ENCODE measurements at regions not wholly inside any gene's neighbourhood (a gene's known extent, or its start where the extent isn't known, plus 50 kb on each side); places are given as distances from the start of the nearest gene placed in this dataset.

DNA sequence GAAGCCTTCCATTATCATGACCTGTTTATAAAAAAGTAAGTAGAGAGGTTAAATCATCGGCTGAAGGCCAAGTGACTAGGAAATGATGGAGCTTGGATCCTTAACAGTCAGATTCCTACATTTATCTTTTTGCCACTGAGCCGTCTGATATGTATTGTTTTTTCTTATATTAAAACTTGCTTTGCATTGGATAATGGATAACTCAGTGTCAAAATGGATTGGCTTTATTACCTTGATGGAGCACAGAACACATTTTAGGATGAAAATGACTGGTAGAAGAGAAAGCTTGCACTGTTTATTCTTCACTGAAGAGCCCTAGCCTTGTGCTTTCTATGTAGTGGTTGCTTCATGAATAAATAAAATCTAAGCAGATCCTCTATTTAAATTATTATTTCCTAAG is 54.2 kb upstream of the TSPAN5 start:
- Mint-ChIP-seq H3K27ac (no peak overlapping the region), H3K27me3 (ENCODE audit: low read depth, poor library complexity) (peaks cover 4% of the 10 kb centered on the region), H3K9me3 (peaks cover 18% of the 10 kb centered on the region), H3K4me1 (peaks cover 6% of the 10 kb centered on the region), H3K36me3 (ENCODE audit: low read depth) (peaks cover 10% of the 10 kb centered on the region), H3K4me3 (no peak overlapping the region)
- TF ChIP-seq, protein P1, sequence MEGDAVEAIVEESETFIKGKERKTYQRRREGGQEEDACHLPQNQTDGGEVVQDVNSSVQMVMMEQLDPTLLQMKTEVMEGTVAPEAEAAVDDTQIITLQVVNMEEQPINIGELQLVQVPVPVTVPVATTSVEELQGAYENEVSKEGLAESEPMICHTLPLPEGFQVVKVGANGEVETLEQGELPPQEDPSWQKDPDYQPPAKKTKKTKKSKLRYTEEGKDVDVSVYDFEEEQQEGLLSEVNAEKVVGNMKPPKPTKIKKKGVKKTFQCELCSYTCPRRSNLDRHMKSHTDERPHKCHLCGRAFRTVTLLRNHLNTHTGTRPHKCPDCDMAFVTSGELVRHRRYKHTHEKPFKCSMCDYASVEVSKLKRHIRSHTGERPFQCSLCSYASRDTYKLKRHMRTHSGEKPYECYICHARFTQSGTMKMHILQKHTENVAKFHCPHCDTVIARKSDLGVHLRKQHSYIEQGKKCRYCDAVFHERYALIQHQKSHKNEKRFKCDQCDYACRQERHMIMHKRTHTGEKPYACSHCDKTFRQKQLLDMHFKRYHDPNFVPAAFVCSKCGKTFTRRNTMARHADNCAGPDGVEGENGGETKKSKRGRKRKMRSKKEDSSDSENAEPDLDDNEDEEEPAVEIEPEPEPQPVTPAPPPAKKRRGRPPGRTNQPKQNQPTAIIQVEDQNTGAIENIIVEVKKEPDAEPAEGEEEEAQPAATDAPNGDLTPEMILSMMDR (IDR thresholded peaks at IDR 0.05): no peak
- no peak for DNase-seq

DNA sequence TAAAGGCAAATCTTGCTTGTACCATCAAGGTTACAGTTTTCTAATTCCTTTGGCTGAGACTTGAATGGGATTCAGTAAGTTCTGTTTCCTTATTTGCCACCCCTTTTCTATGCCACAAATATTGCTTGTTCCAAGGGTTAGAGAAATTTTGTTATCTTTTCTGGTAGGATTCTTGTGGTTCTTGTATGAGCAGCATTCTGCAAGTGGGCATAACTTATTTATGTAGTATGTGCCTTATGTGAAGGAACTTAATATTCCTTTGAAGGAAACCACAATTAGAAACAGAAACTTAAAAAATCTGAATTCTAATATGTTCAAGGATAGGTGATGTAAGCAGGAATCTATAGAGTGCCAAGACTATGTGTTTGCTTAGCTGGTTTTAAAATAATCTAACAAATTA is 53.1 kb upstream of the TSPAN5 start:
- DNase-seq: no peak
- Mint-ChIP-seq H3K27ac (no peak overlapping the region), H3K9me3 (peaks cover 24% of the 10 kb centered on the region), H3K4me1 (no peaks in the 10 kb centered on the region), H3K27me3 (ENCODE audit: low read depth, poor library complexity) (peaks cover 4% of the 10 kb centered on the region), H3K4me3 (no peak overlapping the region), H3K36me3 (ENCODE audit: low read depth) (peaks cover 10% of the 10 kb centered on the region)
- TF ChIP-seq, protein P1 (IDR thresholded peaks at IDR 0.05): no peak

DNA sequence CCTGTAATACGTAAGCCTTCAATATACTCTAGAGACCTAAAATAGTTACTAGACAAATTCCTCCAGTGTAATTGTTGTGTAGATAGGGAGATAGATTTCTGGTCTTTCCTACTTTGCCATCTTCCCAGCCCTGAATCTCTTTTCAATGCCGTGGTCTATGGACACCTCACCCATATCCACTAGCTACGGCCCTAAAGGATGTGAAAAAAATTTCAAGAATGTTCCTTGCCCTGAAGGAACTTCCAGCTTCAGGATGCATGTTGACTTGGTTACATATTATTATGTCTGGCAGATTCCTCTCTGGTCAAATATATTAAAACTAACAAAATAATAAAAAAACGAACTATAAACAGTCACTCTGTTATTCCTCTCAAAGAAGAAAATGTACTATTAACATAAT is 52.4 kb upstream of the TSPAN5 start:
- peaks cover 10% of the 10 kb centered on the region for H3K36me3 Mint-ChIP-seq (ENCODE audit: low read depth)
- TF ChIP-seq, protein P1 (IDR thresholded peaks at IDR 0.05): no peak
- DNase-seq: no peak
- H3K4me3 Mint-ChIP-seq: no peak overlapping the region
- H3K9me3 Mint-ChIP-seq: peaks cover 31% of the 10 kb centered on the region
- H3K27ac Mint-ChIP-seq: no peak overlapping the region
- H3K27me3 Mint-ChIP-seq (ENCODE audit: low read depth, poor library complexity): peaks cover 4% of the 10 kb centered on the region
- H3K4me1 Mint-ChIP-seq: no peaks in the 10 kb centered on the region
